ENCODE measurements at regions not wholly inside any gene's neighbourhood (a gene's known extent, or its start where the extent isn't known, plus 50 kb on each side); places are given as distances from the start of the nearest gene placed in this dataset.

GRCh38 chr11:121721448-121721847, 268.7 kb upstream of the SORL1-AS1 start:
- TF ChIP-seq TCF12 (IDR thresholded peaks at IDR 0.05; ENCODE audit: low read depth) (no peak), TEAD4 (IDR thresholded peaks at IDR 0.05) (no peak), RAD21 (IDR thresholded peaks at IDR 0.05; ENCODE audit: low read depth) (no peak), CEBPB (IDR thresholded peaks at IDR 0.05) (no peak), ZBTB7A (IDR thresholded peaks at IDR 0.05; ENCODE audit: low read depth) (no peak), EP300 (IDR thresholded peaks at IDR 0.05; ENCODE audit: borderline replicate concordance) (no peak), MAX (IDR thresholded peaks at IDR 0.05) (no peak), TAF1 (IDR thresholded peaks at IDR 0.05; ENCODE audit: low read depth) (no peak), CREB1 (IDR thresholded peaks at IDR 0.05; ENCODE audit: low read depth) (no peak), YY1 (IDR thresholded peaks at IDR 0.05; ENCODE audit: low read depth) (no peak)

GRCh38 chr11:121717296-121717695, 264.5 kb upstream of the SORL1-AS1 start:
- TF ChIP-seq TCF12 (IDR thresholded peaks at IDR 0.05; ENCODE audit: low read depth) (no peak), RAD21 (IDR thresholded peaks at IDR 0.05; ENCODE audit: low read depth) (no peak), CEBPB (IDR thresholded peaks at IDR 0.05) (no peak), YY1 (IDR thresholded peaks at IDR 0.05; ENCODE audit: low read depth) (no peak), TAF1 (IDR thresholded peaks at IDR 0.05; ENCODE audit: low read depth) (no peak), TEAD4 (IDR thresholded peaks at IDR 0.05) (no peak), FOXM1 (IDR thresholded peaks at IDR 0.05; ENCODE audit: borderline replicate concordance, low read depth) (no peak), ZBTB7A (IDR thresholded peaks at IDR 0.05; ENCODE audit: low read depth) (no peak), USF1 (IDR thresholded peaks at IDR 0.05) (no peak), REST (IDR thresholded peaks at IDR 0.05; ENCODE audit: low read depth) (no peak), MAX (IDR thresholded peaks at IDR 0.05) (no peak), EP300 (IDR thresholded peaks at IDR 0.05; ENCODE audit: borderline replicate concordance) (no peak), CREB1 (IDR thresholded peaks at IDR 0.05; ENCODE audit: low read depth) (no peak), EGR1 (IDR thresholded peaks at IDR 0.05) (no peak), NFIC (IDR thresholded peaks at IDR 0.05) (no peak)

- TF ChIP-seq EP300 (IDR thresholded peaks at IDR 0.05; ENCODE audit: borderline replicate concordance) (no peak), EGR1 (IDR thresholded peaks at IDR 0.05) (no peak), ZBTB7A (IDR thresholded peaks at IDR 0.05; ENCODE audit: low read depth) (no peak), USF1 (IDR thresholded peaks at IDR 0.05) (no peak), REST (IDR thresholded peaks at IDR 0.05; ENCODE audit: low read depth) (no peak), TEAD4 (IDR thresholded peaks at IDR 0.05) (no peak), CEBPB (IDR thresholded peaks at IDR 0.05) (no peak), TCF12 (IDR thresholded peaks at IDR 0.05; ENCODE audit: low read depth) (no peak), NFIC (IDR thresholded peaks at IDR 0.05) (no peak), FOXM1 (IDR thresholded peaks at IDR 0.05; ENCODE audit: borderline replicate concordance, low read depth) (no peak), YY1 (IDR thresholded peaks at IDR 0.05; ENCODE audit: low read depth) (no peak), RAD21 (IDR thresholded peaks at IDR 0.05; ENCODE audit: low read depth) (no peak), CREB1 (IDR thresholded peaks at IDR 0.05; ENCODE audit: low read depth) (no peak), TAF1 (IDR thresholded peaks at IDR 0.05; ENCODE audit: low read depth) (no peak)
Measured at GRCh38 chr11:121716060-121716459, 263.3 kb upstream of the SORL1-AS1 start.

- no peak for TF ChIP-seq USF1 (IDR thresholded peaks at IDR 0.05)
- no peak for TF ChIP-seq FOXM1 (IDR thresholded peaks at IDR 0.05; ENCODE audit: borderline replicate concordance, low read depth)
- TF ChIP-seq TAF1 (IDR thresholded peaks at IDR 0.05; ENCODE audit: low read depth), result no peak
- no peak for TF ChIP-seq ZBTB7A (IDR thresholded peaks at IDR 0.05; ENCODE audit: low read depth)
- no peak for TF ChIP-seq TCF12 (IDR thresholded peaks at IDR 0.05; ENCODE audit: low read depth)
- no peak for TF ChIP-seq EP300 (IDR thresholded peaks at IDR 0.05; ENCODE audit: borderline replicate concordance)
- no peak for TF ChIP-seq MAX (IDR thresholded peaks at IDR 0.05)
- TF ChIP-seq CEBPB (IDR thresholded peaks at IDR 0.05), result no peak
- TF ChIP-seq RAD21 (IDR thresholded peaks at IDR 0.05; ENCODE audit: low read depth), result no peak
- TF ChIP-seq EGR1 (IDR thresholded peaks at IDR 0.05), result no peak
- TF ChIP-seq REST (IDR thresholded peaks at IDR 0.05; ENCODE audit: low read depth), result no peak
- no peak for TF ChIP-seq TEAD4 (IDR thresholded peaks at IDR 0.05)
- TF ChIP-seq YY1 (IDR thresholded peaks at IDR 0.05; ENCODE audit: low read depth), result no peak
- no peak for TF ChIP-seq NFIC (IDR thresholded peaks at IDR 0.05)
- TF ChIP-seq CREB1 (IDR thresholded peaks at IDR 0.05; ENCODE audit: low read depth), result no peak
Measured at GRCh38 chr11:121715405-121715804, 262.6 kb upstream of the SORL1-AS1 start.
